MCF 10A (cell line): ENCODE measurements at regions not wholly inside any gene's neighbourhood (a gene's known extent, or its start where the extent isn't known, plus 50 kb on each side); places are given as distances from the start of the nearest gene placed in this dataset.
"Not testable (repeated sequence)": the region's sequence is repeated elsewhere in the genome, so short reads cannot be mapped to it uniquely, and the experiment has no call there.

ENCODE experiments used
- BruUV-seq: library from RNA; stranded (reverse); fragments of 400-500 nt; replicated peaks from 2 replicates; lab custom pipeline; 2021; lab: Mats Ljungman, UMichigan
- CTCF ChIA-PET: fragments of 300-600 bp; sonication (Branson Sonifier 250); formaldehyde crosslinking; extraction: SDS; loops from one replicate; lab custom pipeline; 2021; ENCODE audit warnings: antibody characterized with exemption, inconsistent platforms; lab: Yijun Ruan, JAX
- POLR2A ChIA-PET: fragments of 300-600, 350-650 bp; sonication (Branson Sonifier 250); formaldehyde crosslinking; extraction: SDS; loops from one replicate; lab custom pipeline; 2020; ENCODE audit warnings: antibody characterized with exemption, inconsistent platforms; lab: Yijun Ruan, JAX
- DNase-seq: peaks from one replicate; pipeline ENCODE4 v3.0.0-alpha.2; 2018; ENCODE audit not compliant: unreplicated experiment
- H3K27ac Mint-ChIP-seq: one replicate; pipeline ENCODE4 v1.8.0; 2022; ENCODE audit warnings: mild to moderate bottlenecking, low read depth, mixed read lengths; ENCODE audit not compliant: unreplicated experiment
- H3K27me3 Mint-ChIP-seq: one replicate; pipeline ENCODE4 v1.8.0; 2022; ENCODE audit warnings: mixed read lengths; ENCODE audit not compliant: insufficient read depth, unreplicated experiment
- H3K36me3 Mint-ChIP-seq: one replicate; pipeline ENCODE4 v1.8.0; 2022; ENCODE audit warnings: mild to moderate bottlenecking, moderate library complexity, mixed read lengths; ENCODE audit not compliant: insufficient read depth, unreplicated experiment
- H3K4me1 Mint-ChIP-seq: one replicate; pipeline ENCODE4 v1.8.0; 2022; ENCODE audit warnings: mixed read lengths; ENCODE audit not compliant: insufficient read depth, unreplicated experiment
- H3K4me3 Mint-ChIP-seq: one replicate; pipeline ENCODE4 v1.8.0; 2022; ENCODE audit warnings: mild to moderate bottlenecking, moderate library complexity, mixed read lengths; ENCODE audit not compliant: unreplicated experiment
- H3K9me3 Mint-ChIP-seq: one replicate; pipeline ENCODE4 v1.8.0; 2022; ENCODE audit warnings: mixed read lengths; ENCODE audit not compliant: unreplicated experiment
- CTCF ChIP-seq: fragments of 200-600 bp; IDR thresholded peaks from one replicate; pipeline ENCODE4 v1.8.0; 2022; ENCODE audit warnings: antibody characterized with exemption, mild to moderate bottlenecking; ENCODE audit not compliant: unreplicated experiment
- intact Hi-C: fragments of 100-400 bp; cut with micrococcal nuclease; formaldehyde crosslinking; loops from 2 replicates; pipeline ENCODE4 v1.14.1; 2022

- no peak for DNase-seq
- no peak overlapping the region for H3K4me3 Mint-ChIP-seq
- POLR2A ChIA-PET = no interaction called here
- intact Hi-C loops = no loop called here
- H3K27me3 Mint-ChIP-seq = no peaks in the 10 kb centered on the region
- H3K27ac Mint-ChIP-seq = no peak overlapping the region
- H3K4me1 Mint-ChIP-seq = no peaks in the 10 kb centered on the region
- H3K9me3 Mint-ChIP-seq = peaks cover 11% of the 10 kb centered on the region
- H3K36me3 Mint-ChIP-seq = peaks cover 4% of the 10 kb centered on the region
- no peak for TF ChIP-seq CTCF
- no TSS peak for BruUV-seq
- CTCF ChIA-PET = interaction anchor here (1.3 kb wide), 1 partner anchor 9 kb away, joined by 3 read pairs; no protein-coding TSS in a partner anchor
Measured at GRCh38 chr16:65372171-65372570, 250.3 kb upstream of the CDH11 start.

- POLR2A ChIA-PET = no interaction called here
- Mint-ChIP-seq H3K27ac (no peak overlapping the region), H3K36me3 (no peaks in the 10 kb centered on the region)
Measured at GRCh38 chr16:65365732-65366715, 244.2 kb upstream of the CDH11 start.

GRCh38 chr16:65356721-65357120, 234.9 kb upstream of the CDH11 start:
- H3K27me3 Mint-ChIP-seq, H3K27ac Mint-ChIP-seq, DNase-seq, BruUV-seq, H3K4me3 Mint-ChIP-seq, CTCF ChIA-PET, POLR2A ChIA-PET, H3K4me1 Mint-ChIP-seq, intact Hi-C loops, H3K36me3 Mint-ChIP-seq: not testable (repeated sequence)
- H3K9me3 Mint-ChIP-seq = peaks cover 16% of the 10 kb centered on the region

More at GRCh38 chr16:65365732-65366715, 244.2 kb upstream of the CDH11 start:
- no peak for DNase-seq
- intact Hi-C loops = no loop called here
- H3K4me3 Mint-ChIP-seq = no peak overlapping the region
- H3K27me3 Mint-ChIP-seq = no peaks in the 10 kb centered on the region
- TF ChIP-seq CTCF = no peak
- H3K4me1 Mint-ChIP-seq = no peaks in the 10 kb centered on the region
- H3K9me3 Mint-ChIP-seq = peaks cover 18% of the 10 kb centered on the region
- CTCF ChIA-PET = no interaction called here
- no TSS peak for BruUV-seq

- no peak overlapping the region for H3K4me3 Mint-ChIP-seq
- no peaks in the 10 kb centered on the region for H3K27me3 Mint-ChIP-seq
- intact Hi-C loops = no loop called here
- no peak for TF ChIP-seq CTCF
- no peak for DNase-seq
- no peak overlapping the region for H3K27ac Mint-ChIP-seq
- ChIA-PET POLR2A (no interaction called here), CTCF (no interaction called here)
- peaks cover 18% of the 10 kb centered on the region for H3K9me3 Mint-ChIP-seq
- no TSS peak for BruUV-seq
- no peaks in the 10 kb centered on the region for H3K36me3 Mint-ChIP-seq
- no peaks in the 10 kb centered on the region for H3K4me1 Mint-ChIP-seq
Measured at GRCh38 chr16:65355706-65356105, 233.8 kb upstream of the CDH11 start.
